ENCODE measurements at regions not wholly inside any gene's neighbourhood (a gene's known extent, or its start where the extent isn't known, plus 50 kb on each side); places are given as distances from the start of the nearest gene placed in this dataset.
"Not testable (repeated sequence)": the region's sequence is repeated elsewhere in the genome, so short reads cannot be mapped to it uniquely, and the experiment has no call there.

DNA sequence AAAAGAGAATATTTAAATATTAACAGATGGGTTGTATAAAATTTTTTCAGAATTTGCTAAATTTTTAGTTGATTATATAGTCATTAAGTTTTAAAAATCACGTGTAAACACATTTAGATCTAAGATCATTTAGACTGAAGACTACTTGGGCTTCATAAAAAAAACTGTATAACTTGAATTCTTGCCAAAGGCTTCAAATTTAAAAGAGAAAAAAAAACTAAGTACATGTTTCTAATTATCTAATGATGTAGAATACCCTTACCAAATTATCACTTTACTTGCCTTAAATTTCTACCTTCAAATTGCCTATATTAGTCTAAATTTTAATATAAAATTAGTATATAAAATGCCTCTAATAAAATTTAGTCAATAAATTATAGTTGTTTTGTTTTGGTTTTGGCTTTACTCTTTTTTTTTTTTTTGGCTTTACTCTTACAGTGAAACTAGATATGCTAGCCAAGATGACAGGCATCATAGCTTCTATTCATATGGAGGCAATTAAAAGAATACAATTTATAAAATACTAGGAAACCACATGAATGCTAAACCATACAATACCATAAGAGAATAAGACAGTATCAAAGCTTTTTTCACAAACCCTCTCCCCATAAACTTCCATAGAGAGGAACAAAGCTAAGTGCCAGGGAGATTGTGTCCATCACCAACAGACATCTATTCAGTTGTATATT, 183.1 kb upstream of the KCNMB2 start:
- DNase-seq (ENCODE audit: low read depth): peak; percentile 41

DNA sequence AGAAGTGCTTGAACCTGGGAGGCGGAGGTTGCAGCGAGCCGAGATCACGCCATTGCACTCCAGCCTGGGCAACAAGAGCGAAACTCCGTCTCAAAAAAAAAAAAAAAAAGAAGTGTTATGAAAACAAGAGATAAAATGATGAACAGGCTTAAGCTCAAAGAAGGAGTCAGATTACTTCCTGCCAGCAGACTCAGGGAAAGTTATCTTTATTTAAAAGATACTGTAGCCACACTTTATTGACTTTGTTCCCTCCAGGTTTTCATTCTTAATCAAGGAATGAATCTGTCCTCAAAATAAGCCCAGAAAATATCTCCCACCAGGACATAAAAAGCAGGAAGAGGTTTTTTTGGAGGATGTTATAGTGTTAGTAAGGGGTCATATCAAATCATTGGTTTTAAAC, 176.5 kb upstream of the KCNMB2 start:
- no peak for DNase-seq (ENCODE audit: low read depth)

DNA sequence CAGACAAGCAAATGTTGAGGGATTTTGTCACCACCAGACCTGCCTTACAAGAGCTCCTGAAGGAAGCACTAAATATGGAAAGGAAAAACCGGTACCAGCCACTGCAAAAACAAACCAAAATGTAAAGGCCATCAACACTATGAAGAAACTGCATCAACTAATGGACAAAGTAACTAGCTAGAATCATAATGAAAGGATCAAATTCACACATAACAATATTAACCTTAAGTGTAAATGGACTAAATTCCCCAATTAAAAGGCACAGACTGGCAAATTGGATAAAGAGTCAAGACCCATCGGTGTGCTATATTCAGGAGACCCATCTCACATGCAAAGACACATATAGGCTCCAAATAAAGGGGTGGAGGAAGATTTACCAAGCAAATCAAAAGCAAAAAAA, 173.2 kb upstream of the KCNMB2 start:
- not testable (repeated sequence) for DNase-seq (ENCODE audit: low read depth)

DNA sequence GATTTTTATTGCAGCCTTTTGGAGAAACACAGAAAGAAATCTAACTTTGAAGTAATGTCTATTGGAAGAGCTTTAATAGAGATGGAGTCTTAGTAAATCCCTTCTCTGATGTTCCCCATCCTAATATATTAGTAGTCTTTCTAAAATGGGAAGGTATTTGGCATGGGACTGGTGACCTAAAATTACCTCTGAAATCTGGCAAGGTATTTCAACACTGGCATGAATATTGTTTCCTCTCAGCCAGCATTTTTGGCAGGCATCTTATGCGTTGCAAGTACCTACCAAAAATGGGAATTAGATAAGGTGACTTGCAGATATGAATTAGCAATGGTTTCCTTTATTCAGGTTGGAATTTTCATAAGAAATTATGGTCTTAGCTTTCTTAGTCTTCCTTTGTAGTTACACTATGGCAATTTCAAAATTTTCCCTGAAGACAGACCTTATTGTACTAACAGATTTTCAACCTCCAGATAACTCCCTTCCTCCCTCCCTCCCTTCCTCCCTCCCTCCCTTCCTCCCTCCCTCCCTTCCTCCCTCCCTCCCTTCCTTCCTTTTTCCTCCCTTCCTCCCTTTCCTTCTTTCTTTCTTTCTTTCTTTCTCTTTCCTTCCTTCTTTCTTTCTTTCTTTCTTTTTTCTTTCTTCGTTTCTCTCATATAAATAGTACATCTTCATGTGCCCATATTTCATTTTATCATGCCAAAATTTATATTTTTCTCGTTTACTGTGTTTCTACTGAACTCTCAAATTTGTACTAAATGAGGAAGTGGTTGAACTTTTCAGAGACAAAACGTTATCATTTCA, 168.2 kb upstream of the KCNMB2 start:
- no peak for DNase-seq (ENCODE audit: low read depth)

DNA sequence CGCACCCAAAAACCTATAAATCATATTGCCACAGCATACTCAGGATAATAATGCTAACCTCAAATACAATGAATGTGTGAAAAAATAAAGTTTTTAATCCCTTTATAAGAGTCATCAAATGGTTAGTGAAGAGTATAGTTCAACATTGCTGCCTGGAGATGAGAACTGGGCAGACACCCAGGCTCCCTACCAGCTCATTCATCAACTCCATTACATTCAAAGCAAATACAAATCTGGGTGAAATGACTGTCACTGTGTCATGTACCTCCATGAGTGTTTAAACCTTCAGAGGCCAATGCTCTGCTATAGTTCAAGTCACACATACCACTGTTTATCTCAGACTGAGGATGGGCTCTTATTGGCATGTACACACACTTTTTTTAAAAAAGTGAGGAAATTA, 167.2 kb upstream of the KCNMB2 start:
- no peak for DNase-seq (ENCODE audit: low read depth)

DNA sequence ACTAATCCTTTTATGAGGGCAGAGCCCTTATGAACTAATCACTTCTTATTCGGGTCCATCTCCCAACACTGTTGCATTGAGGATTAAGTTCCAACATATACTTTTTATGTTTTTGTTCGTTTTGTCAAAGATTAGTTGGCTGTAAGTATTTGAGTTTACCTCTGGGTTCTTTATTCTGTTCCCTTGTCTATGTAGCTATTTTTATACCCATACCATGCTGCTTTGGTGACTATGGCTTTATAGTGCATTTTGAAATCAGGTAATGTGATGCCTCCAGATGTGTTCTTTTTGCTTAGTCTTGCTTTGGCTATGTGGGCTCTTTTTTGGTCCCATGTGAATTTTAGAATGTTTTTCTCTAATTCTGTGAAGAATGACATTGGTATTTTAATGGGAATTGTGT, 166.4 kb upstream of the KCNMB2 start:
- DNase-seq (ENCODE audit: low read depth): no peak

DNA sequence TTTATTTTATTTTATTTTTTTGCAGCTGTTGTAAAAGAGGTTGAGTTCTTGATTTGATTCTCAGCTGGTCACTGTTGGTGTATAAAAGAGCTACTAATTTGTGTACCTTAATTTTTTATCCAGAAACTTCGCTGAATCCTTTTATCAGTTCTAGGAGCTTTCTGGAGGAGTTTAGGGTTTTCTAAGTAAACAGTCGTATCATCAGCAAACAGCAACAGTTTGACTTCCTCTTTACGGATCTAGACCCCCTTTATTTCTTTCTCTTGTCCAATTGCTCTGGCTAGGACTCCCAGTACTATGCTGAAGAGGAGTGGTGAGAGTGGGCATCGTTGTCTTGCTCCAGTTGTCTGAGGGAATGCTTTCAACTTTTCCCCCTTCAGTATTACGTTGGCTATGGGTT, 165.8 kb upstream of the KCNMB2 start:
- no peak for DNase-seq (ENCODE audit: low read depth)

DNA sequence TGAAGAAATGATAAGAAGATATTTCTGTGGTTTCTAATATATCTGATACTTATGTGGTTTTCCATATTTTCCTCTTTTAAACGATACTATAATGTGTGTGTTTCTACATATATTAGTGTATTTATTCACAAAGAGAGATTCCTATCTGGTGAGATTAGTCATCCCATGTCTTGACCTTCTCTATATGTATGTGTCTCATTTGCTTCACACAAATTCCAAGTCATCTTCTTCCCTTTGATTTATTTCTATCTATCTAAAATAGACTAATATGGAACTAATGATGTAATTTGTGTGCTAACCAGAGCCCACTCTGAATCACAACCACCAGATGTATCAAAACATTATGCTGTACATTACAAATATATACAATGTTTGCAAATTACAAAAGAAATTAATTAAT, 154.7 kb upstream of the KCNMB2 start:
- no peak for DNase-seq (ENCODE audit: low read depth)

DNA sequence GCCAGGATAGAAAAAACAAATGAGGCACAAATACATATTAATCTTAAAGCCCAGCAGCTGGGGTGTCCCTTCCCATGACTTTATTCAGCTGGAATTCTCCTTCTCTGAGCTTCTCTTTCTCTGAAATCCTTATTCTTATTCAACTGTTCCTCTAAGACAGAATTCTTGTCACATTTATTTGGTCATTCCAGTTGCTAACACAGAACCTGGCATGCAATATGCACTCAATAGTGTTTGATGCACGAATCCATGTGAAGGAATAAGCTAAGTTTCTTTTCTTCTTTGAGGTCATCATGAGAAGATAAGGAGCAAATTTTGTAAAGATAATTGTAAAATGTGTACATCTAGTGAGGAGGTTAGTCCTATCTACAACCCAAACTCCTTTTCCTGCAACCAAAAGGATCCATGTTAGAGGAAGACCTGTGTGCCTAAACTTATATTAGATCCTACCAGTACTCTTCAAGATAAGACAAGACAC, 154.2 kb upstream of the KCNMB2 start:
- no peak for DNase-seq (ENCODE audit: low read depth)

DNA sequence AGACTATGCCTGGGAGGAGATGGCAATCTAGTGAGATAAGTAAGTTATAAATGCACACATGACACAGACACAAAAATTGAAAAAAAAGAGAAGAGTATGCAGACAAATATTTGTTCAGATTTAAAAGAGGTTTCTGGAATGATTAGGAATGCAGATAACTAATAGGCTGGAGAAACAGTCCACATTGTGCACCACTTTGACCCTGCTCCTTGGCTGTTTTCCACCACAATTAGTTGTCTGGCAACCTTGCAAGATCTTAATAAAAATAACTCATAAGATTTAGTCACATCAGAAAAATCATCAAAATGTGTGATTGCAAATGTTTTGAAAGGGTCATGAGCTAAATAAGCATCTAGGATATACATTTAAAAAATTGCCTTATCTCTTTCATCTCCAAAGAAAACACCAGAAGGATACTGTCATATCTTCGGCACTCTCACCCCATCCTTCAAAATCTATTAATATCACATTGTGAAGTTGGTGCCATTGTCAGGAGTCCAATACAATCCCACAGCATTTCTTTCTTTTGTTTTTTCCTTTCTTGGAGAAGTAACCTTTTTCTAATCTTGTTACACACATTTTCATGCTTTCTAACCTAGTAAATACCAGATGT, 153.7 kb upstream of the KCNMB2 start:
- peak; percentile 96 for DNase-seq (ENCODE audit: low read depth)

DNA sequence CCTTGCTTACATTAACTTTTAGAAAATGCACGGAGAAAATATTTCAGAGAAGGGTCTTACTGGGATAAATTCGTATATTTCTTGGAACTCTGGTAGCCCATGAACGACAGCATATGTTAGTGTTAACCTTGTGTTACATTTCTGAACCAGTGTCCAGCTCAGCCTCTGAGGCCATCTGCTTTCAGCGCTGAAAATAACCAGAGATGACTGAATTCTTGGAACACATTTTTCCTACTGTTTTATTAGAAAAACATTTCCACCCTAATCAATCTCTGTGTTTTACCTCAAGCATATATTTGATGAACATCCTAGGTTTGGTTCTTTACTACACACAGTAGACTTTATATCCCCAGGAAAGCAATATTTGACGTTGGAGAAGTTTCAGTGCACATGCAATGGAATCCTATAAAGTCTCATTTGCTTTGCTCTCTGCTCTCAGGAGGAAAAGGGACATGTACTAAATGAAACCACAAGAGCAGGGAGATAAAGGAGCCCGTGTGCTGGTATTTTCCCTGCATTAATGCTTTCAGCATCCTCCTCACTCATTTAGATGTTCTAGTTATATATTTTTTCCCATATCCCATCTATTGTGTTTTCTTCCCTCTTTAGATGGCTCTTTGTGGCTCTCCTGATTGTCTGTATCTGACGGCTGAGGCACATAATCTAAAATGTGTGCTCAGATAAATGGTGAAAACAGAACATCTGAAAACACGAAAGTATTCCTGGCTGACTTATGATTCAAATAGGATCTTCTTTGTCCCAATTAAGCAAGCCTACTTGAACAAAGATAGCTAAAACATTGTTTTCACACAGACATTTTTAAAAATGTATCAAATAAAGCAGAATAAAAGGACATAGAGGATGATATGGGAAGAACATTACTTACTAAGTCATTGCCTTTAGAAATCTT, 151.7 kb upstream of the KCNMB2 start:
- no peak for DNase-seq (ENCODE audit: low read depth)

DNA sequence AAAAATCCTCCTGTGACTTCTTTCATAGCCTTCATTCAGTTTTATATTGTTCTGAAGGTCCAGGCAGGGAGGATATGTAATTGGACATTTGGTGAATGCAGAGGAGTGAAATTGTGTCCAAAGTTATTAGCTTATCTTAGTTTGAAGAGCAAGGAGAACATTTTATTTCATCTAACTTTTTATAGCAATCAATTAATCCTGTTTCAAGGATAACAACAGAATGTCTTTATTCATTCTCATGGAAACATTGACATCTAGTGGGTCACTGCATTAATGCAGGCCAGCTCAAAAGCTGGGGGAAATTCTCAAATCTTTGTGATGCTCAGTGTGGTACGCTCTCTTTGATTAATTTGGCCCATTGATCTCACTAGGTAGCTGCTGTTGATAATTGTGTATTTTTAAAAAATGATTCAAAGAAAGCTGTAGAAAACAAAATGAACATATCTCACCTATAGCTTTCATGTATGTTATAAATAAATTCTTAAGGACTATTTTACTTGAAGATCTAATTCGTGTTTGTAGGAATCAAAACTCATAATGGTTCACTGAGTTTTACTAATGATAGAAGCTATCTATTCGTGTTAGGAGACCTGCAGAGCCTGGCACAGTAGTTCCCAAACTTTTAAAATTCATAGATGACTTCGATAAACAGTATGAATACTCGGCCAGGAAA, 150.8 kb upstream of the KCNMB2 start:
- DNase-seq (ENCODE audit: low read depth): no peak

DNA sequence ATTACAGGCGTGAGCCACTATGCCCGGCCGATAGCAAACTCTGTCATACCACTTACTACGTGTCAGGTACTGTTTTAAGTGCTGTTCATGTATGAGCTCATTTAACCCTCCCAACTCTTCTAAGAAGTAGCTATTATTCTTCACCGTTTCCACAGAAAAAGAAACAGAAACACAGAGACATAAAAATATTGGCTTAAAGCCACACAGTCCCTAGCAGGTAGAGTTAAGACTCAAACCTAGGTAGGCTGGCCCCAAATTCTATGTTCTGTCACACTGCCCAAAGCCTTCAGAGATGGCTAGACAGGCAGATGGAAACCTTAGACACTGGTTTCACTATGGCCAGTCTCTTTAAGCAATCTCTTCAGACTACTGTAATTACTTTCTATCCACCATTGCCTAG, 149.8 kb upstream of the KCNMB2 start:
- no peak for DNase-seq (ENCODE audit: low read depth)

DNA sequence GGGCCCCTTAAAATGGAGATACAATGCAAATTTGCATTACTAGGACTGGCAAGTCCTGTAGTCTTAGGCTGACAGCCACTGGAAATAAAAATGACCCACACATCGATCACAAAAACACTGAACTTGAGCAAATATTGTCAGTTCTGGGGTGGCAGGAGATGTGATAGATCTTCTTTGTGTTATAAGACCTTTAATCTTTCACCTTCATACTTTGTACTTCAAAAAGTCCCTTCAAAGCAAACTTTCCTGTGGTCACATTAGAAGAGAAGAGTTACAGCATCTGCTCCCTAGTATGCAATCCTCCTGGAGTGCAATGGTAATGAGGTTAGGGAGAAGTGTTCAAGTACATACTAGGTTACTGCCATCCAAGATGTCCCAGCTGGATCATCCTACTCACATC, 149.4 kb upstream of the KCNMB2 start:
- no peak for DNase-seq (ENCODE audit: low read depth)

DNA sequence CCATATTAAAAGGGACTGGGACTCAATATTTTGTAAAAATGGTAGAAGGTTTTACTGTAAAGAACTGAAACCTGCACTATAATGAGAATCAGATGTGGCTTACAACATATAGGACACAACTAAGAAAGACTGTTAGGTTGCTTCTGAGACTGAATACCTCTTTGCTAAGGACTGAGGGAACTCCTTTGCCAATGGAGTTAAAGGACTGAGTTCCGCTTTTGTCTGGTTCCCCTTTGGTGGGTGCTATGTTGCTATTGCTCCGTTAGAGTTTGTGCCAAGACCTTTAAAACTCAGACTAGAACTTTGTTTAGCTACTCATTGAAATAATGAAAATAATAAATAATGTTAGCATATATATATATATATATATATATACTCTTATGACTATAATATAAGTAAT, 147.8 kb upstream of the KCNMB2 start:
- DNase-seq (ENCODE audit: low read depth): no peak

DNA sequence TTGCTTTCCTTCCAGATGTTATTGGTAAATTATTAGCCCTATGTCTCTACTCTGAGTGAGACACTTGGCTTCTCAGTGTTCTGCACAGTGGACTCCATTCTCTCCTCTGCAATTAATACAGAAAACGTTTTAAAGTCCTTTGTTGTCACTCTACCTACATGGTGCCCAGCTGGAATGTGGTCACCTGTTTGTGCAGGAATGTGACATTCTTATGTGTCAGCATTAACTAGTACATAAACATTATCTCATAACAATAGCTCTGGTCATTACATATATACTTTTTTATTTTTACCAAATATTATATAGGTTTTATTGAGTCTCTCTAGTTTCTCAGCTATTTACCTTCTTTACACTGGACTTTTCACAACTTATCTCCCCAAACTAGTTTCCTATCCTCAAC, 147.0 kb upstream of the KCNMB2 start:
- no peak for DNase-seq (ENCODE audit: low read depth)

DNA sequence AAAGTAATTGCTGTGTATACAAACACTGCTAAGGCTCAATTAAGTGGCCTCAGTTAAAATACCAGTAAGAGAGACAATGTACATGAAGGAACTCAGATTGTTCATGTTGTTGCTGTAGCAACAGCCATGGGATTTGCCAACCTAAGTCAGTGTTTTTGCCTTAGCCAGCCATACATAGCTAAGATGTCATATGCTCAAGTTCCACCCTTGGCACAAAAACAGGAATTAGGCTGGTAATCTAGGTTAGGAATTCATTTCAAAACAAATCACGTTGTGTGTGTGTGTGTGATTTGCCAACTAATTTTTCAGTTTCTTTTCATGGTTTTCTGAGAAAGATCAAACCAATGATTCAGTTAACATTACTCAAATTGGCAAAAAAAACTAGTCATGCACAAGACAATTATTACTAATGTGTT, 143.7 kb upstream of the KCNMB2 start:
- DNase-seq (ENCODE audit: low read depth): peak; percentile 77

DNA sequence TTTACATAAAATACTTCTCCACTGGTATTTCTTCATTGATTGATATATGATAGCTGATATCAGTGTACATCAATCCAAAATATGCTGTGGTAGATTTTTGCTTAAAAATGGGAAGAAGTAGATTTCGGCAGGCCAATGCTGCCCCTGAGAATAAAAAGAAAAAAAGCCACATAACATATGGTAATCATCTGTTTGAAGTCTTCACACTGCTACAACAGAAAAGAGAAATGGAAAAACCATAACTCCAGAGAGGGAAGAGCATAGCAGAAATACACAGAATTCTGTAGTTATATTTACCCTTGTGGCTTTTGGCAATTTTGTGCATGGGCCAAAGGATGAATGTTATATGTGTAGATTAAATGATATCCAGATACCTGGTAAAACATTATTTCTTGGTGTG, 143.1 kb upstream of the KCNMB2 start:
- DNase-seq (ENCODE audit: low read depth): no peak

DNA sequence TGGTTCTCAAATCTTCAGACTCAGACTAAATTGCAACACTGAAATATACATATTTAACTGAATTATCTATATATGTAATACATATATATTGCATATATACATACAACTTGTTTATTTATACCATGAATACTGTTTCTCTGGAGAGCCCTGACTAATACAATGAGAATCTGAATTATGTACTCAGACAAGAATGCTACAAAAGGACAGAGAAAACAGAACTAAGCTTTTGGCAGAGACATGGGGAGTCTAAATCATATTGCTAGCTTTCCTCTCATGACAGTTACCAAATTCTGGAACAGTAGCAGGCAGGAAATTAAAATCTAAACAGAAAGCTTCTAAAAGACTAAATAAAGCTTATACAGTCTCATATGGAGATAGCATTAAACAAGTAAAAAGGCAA, 142.4 kb upstream of the KCNMB2 start:
- peak; percentile 68 for DNase-seq (ENCODE audit: low read depth)

DNA sequence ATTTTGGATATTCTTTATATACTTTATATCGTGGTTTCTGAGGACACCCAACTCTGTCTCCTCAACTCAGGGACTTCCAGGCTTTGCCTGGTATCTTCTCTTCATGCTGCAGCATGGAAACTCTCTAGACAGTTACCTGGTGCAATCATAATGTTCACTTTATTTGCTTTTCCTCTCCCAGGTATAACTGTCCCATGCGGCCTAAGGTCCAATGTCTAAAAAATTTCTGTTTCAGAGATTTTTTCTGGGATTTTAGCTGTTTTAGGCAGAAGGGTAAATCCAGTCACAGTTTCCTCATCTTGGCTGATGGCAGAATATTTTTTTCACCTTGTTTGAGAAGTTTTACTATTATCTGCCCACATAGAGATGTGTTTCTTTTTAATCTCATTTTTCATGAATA, 139.9 kb upstream of the KCNMB2 start:
- no peak for DNase-seq (ENCODE audit: low read depth)

DNA sequence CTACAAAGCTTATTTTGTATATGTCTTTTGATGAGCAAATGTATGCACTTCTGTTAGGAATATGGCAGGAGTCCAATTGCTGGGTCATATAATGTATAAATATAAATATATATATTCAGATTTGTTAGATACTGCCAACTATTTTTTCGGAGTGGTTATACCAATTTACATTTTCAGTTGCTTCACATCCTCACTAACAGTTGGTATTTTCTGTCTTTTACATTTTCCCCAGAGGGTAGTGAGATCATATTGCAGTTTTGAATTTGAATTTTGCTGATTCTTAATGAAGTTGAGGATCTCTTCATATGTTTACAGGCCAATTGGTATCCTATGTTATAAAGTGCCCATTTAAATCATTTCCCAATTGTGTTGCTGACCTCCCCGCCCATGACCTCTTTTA, 139.0 kb upstream of the KCNMB2 start:
- no peak for DNase-seq (ENCODE audit: low read depth)

DNA sequence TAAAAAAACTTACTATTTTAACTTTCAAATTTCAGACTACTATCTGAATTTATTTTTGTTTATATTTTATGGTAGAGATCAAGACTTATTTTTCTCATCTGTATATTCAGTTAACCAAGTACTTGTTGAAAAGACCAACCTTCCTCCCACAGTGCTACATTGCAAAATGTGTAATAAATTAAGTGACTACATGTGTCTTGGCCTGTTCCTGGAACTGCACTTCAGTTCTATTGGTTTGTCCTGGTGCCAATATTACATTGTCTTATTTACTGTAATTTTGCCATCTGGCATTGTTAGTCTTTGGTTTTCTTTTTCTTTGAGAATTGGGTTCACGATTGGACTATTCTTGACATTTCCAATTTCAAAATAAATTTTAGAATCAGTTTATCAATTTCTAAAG, 138.4 kb upstream of the KCNMB2 start:
- no peak for DNase-seq (ENCODE audit: low read depth)

Measured in GM04503 (cell line).